Trophoblast cell (in vitro differentiated cells and primary cell): ENCODE measurements at regions not wholly inside any gene's neighbourhood (a gene's known extent, or its start where the extent isn't known, plus 50 kb on each side); places are given as distances from the start of the nearest gene placed in this dataset.
A peak's percentile ranks its signal among the peaks of the same experiment; 100 is the strongest.

Experiments
- DNase-seq, 2 donors: peaks; one replicate each; pipeline ENCODE4 v3.0.0-alpha.2; 2016
- H2AFZ ChIP-seq: 2 replicates; pipeline ENCODE4 v1.6.1; 2013; ENCODE audit warnings: low read length, moderate library complexity, mild to moderate bottlenecking; ENCODE audit not compliant: insufficient read depth, poor library complexity
- H2AK5ac ChIP-seq: 2 replicates; pipeline ENCODE4 v1.6.1; 2013; ENCODE audit warnings: mild to moderate bottlenecking, low read length
- H2BK120ac ChIP-seq: 2 replicates; pipeline ENCODE4 v1.6.1; 2013; ENCODE audit warnings: low read length, mild to moderate bottlenecking, moderate library complexity; ENCODE audit not compliant: insufficient read depth, poor library complexity
- H2BK12ac ChIP-seq: 2 replicates; pipeline ENCODE4 v1.6.1; 2013; ENCODE audit warnings: mild to moderate bottlenecking, low read length, moderate library complexity
- H2BK5ac ChIP-seq: 2 replicates; pipeline ENCODE4 v1.6.1; 2013; ENCODE audit warnings: low read length, low read depth, moderate library complexity, mild to moderate bottlenecking; ENCODE audit not compliant: poor library complexity
- H3K14ac ChIP-seq: 2 replicates; pipeline ENCODE4 v1.6.1; 2013; ENCODE audit warnings: mild to moderate bottlenecking, low read length
- H3K18ac ChIP-seq: 2 replicates; pipeline ENCODE4 v1.6.1; 2013; ENCODE audit warnings: mild to moderate bottlenecking, low read length
- H3K23ac ChIP-seq: 2 replicates; pipeline ENCODE4 v1.6.1; 2013; ENCODE audit warnings: low read length
- H3K27ac ChIP-seq: 2 replicates; pipeline ENCODE4 v1.5.1; 2013; ENCODE audit warnings: low read depth, mild to moderate bottlenecking, inconsistent platforms, low read length, moderate library complexity
- H3K27me3 ChIP-seq: 2 replicates; pipeline ENCODE4 v1.6.1; 2013; ENCODE audit warnings: inconsistent platforms, mild to moderate bottlenecking, low read length, moderate library complexity; ENCODE audit not compliant: insufficient read depth
- H3K36me3 ChIP-seq, 2 experiments: 1 replicate in 1 of 2; 2 replicates in 1 of 2; pipeline ENCODE4 v1.6.1; 2013; ENCODE audit warnings: low read length in 2 of 2, mild to moderate bottlenecking in 2 of 2, moderate library complexity in 1 of 2; ENCODE audit not compliant: insufficient read depth in 2 of 2, control insufficient read depth in 1 of 2
- H3K4ac ChIP-seq: 2 replicates; pipeline ENCODE4 v1.6.1; 2013; ENCODE audit warnings: low read depth, mild to moderate bottlenecking, low read length, moderate library complexity
- H3K4me1 ChIP-seq, 2 experiments: 1 replicate in 1 of 2; 2 replicates in 1 of 2; pipeline ENCODE4 v1.6.1; 2013; ENCODE audit warnings: low read length in 2 of 2, mild to moderate bottlenecking in 2 of 2, moderate library complexity in 1 of 2; ENCODE audit not compliant: insufficient read depth in 2 of 2, control insufficient read depth in 1 of 2
- H3K4me2 ChIP-seq: 2 replicates; pipeline ENCODE4 v1.6.1; 2013; ENCODE audit warnings: inconsistent platforms, mild to moderate bottlenecking, low read length, moderate library complexity
- H3K4me3 ChIP-seq: 2 replicates; pipeline ENCODE4 v1.5.1; 2013; ENCODE audit warnings: mild to moderate bottlenecking, low read depth, low read length, inconsistent platforms
- H3K79me1 ChIP-seq: one replicate; pipeline ENCODE4 v1.6.1; 2013; ENCODE audit warnings: low read length
- H3K79me2 ChIP-seq: 2 replicates; pipeline ENCODE4 v1.6.1; 2013; ENCODE audit warnings: low read length, mild to moderate bottlenecking; ENCODE audit not compliant: control insufficient read depth, insufficient read depth, poor library complexity
- H3K9ac ChIP-seq: 2 replicates; pipeline ENCODE4 v1.6.1; 2013; ENCODE audit warnings: mild to moderate bottlenecking, low read length
- H3K9me3 ChIP-seq: 2 replicates; pipeline ENCODE4 v1.6.1; 2013; ENCODE audit warnings: low read depth, mild to moderate bottlenecking, control low read depth, inconsistent platforms, low read length; ENCODE audit not compliant: insufficient read depth
- H4K12ac ChIP-seq: 2 replicates; pipeline ENCODE4 v1.6.1; 2013; ENCODE audit warnings: low read depth, mild to moderate bottlenecking, low read length, moderate library complexity
- H4K8ac ChIP-seq: 2 replicates; pipeline ENCODE4 v1.6.1; 2013; ENCODE audit warnings: low read depth, mild to moderate bottlenecking, low read length, moderate library complexity
- H4K91ac ChIP-seq: one replicate; pipeline ENCODE4 v1.6.1; 2013; ENCODE audit warnings: low read depth, mild to moderate bottlenecking, low read length, moderate library complexity
- WGBS: extraction: QIAGEN DNeasy Blood & Tissue Kit; methylation state at CpG from one replicate; pipeline ENCODE4 v1.1.7; 2013; ENCODE audit warnings: missing lambda C conversion rate; ENCODE audit not compliant: insufficient read length, insufficient coverage; ENCODE audit errors: extremely low coverage; 5-methylcytosine and 5-hydroxymethylcytosine counted together

DNA sequence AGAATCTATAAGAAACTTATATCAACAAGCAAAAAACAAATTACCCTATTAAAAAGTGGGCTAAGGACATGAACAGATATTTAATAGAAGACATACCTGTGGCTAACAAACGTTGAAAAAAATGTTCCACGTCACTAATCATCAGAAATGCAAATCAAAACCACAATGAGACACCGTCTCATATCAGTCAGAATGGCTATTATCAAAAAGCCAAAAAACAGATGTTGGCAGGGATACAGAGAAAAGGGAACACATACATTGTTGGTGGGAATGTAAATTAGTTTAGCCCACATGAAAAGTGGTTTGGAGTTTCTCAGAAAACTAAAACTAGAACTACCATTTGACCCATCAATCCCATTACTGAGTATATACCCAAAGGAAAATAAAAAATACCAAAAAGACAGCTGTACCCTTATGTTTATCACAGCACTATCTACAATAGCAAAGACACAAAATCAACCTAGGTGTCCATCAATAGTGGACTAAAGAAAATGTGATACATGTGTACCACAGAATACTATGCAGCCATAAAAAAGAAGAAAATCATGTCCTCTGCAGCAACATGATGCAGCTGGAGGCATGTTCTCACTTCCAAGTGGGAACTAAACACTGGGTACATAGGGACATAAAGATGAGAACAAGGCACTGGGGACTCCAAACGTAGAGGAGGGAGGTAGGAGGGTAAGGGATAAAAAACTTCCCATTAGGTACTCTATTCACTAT lies 83.8 kb upstream of the TMEM168 start:
- no peak overlapping the region for H3K23ac ChIP-seq

GRCh38 chr7:112869111-112869774 lies 79.0 kb upstream of the TMEM168 start:
- Histone ChIP-seq H3K9me3 (no peaks in the 10 kb centered on the region), H3K27ac (no peak overlapping the region), H3K36me3 (no peaks in the 10 kb centered on the region), H3K27me3 (no peaks in the 10 kb centered on the region), H3K4me3 (no peak overlapping the region), H3K79me1 (no peaks in the 10 kb centered on the region), H3K4me2 (no peak overlapping the region), H2BK12ac (no peak overlapping the region), H4K91ac (no peak overlapping the region), H3K18ac (no peak overlapping the region), H3K23ac (no peak overlapping the region), H4K8ac (no peak overlapping the region), H3K14ac (no peak overlapping the region), H2BK120ac (no peak overlapping the region), H2AK5ac (no peak overlapping the region), H3K4ac (no peak overlapping the region), H2BK5ac (no peak overlapping the region), H3K9ac (no peak overlapping the region), H3K4me1 (peaks cover 0 to 2% of the 10 kb centered on the region in 2 experiments), H2AFZ (no peak overlapping the region), H3K79me2 (no peaks in the 10 kb centered on the region), H4K12ac (no peak overlapping the region)
- no CpG with 5 or more reads among the region's 15 CpGs for WGBS
- peak; percentile 31 to 78 for DNase-seq

More for the DNA sequence above, 83.8 kb upstream of the TMEM168 start:
- no peak overlapping the region for H3K14ac ChIP-seq
- H2BK5ac ChIP-seq: no peak overlapping the region
- no peak overlapping the region for H2BK12ac ChIP-seq
- H3K9ac ChIP-seq: no peak overlapping the region
- H2BK120ac ChIP-seq: no peak overlapping the region
- no peak overlapping the region for H3K4me2 ChIP-seq
- no peak overlapping the region for H2AFZ ChIP-seq
- no peaks in the 10 kb centered on the region for H3K27me3 ChIP-seq
- no peak overlapping the region for H3K4me3 ChIP-seq
- H3K27ac ChIP-seq: no peak overlapping the region
- H3K4me1 ChIP-seq: peaks cover 0 to 1% of the 10 kb centered on the region in 2 experiments
- peaks cover 1% of the 10 kb centered on the region for H3K79me2 ChIP-seq
- no peak overlapping the region for H3K18ac ChIP-seq
- H3K4ac ChIP-seq: no peak overlapping the region
- no peak for DNase-seq
- H2AK5ac ChIP-seq: no peak overlapping the region
- no peaks in the 10 kb centered on the region for H3K9me3 ChIP-seq
- H4K12ac ChIP-seq: no peak overlapping the region
- no peak overlapping the region for H4K91ac ChIP-seq
- H3K79me1 ChIP-seq: no peaks in the 10 kb centered on the region
- WGBS: no CpG with 5 or more reads among the region's 4 CpGs
- no peak overlapping the region for H4K8ac ChIP-seq
- H3K36me3 ChIP-seq: peaks cover 2 to 3% of the 10 kb centered on the region in 2 experiments

- Histone ChIP-seq H3K36me3 (no peaks in the 10 kb centered on the region), H2BK5ac (no peak overlapping the region), H2AK5ac (no peak overlapping the region), H4K12ac (no peak overlapping the region), H2AFZ (no peak overlapping the region), H3K27ac (no peak overlapping the region), H3K18ac (no peak overlapping the region), H3K4ac (no peak overlapping the region), H2BK120ac (no peak overlapping the region), H2BK12ac (no peak overlapping the region), H3K4me1 (peaks cover 0 to 2% of the 10 kb centered on the region in 2 experiments), H3K79me2 (no peaks in the 10 kb centered on the region), H3K27me3 (no peaks in the 10 kb centered on the region), H3K9ac (no peak overlapping the region), H3K79me1 (no peaks in the 10 kb centered on the region), H3K4me2 (no peak overlapping the region), H3K9me3 (no peaks in the 10 kb centered on the region), H4K8ac (no peak overlapping the region), H3K4me3 (no peak overlapping the region), H4K91ac (no peak overlapping the region), H3K14ac (no peak overlapping the region), H3K23ac (peak overlapping the region; percentile 56)
- DNase-seq: no peak
- no CpG with 5 or more reads among the region's 4 CpGs for WGBS
Observed at GRCh38 chr7:112868609-112869008, 78.4 kb upstream of the TMEM168 start.

- no CpG with 5 or more reads among the region's 4 CpGs for WGBS
Observed at GRCh38 chr7:112866424-112866823, 76.2 kb upstream of the TMEM168 start.

More at GRCh38 chr7:112866424-112866823, 76.2 kb upstream of the TMEM168 start:
- H3K4me3 ChIP-seq: no peak overlapping the region
- H3K9me3 ChIP-seq: no peaks in the 10 kb centered on the region
- H3K4ac ChIP-seq: no peak overlapping the region
- no peak overlapping the region for H3K4me2 ChIP-seq
- DNase-seq: no peak
- H3K27me3 ChIP-seq: no peaks in the 10 kb centered on the region
- H4K12ac ChIP-seq: no peak overlapping the region
- H3K23ac ChIP-seq: no peak overlapping the region
- peaks cover 0 to 2% of the 10 kb centered on the region in 2 experiments for H3K4me1 ChIP-seq
- H2BK120ac ChIP-seq: no peak overlapping the region
- no peak overlapping the region for H3K14ac ChIP-seq
- no peak overlapping the region for H3K9ac ChIP-seq
- H2AFZ ChIP-seq: no peak overlapping the region
- no peak overlapping the region for H3K18ac ChIP-seq
- H3K27ac ChIP-seq: no peak overlapping the region
- no peak overlapping the region for H2BK12ac ChIP-seq
- H2AK5ac ChIP-seq: no peak overlapping the region
- H3K79me2 ChIP-seq: no peaks in the 10 kb centered on the region
- no peak overlapping the region for H2BK5ac ChIP-seq
- H4K91ac ChIP-seq: no peak overlapping the region
- H3K79me1 ChIP-seq: no peaks in the 10 kb centered on the region
- H4K8ac ChIP-seq: no peak overlapping the region
- H3K36me3 ChIP-seq: peaks cover 0 to 2% of the 10 kb centered on the region in 2 experiments
